Retinal pigment epithelial cell (primary cell): ENCODE measurements at regions not wholly inside any gene's neighbourhood (a gene's known extent, or its start where the extent isn't known, plus 50 kb on each side); places are given as distances from the start of the nearest gene placed in this dataset.

ENCODE experiments used
- DNase-seq: peaks from one replicate; pipeline ENCODE4 v3.0.0-alpha.2; 2010; ENCODE audit warnings: low read depth
- H3K4me3 ChIP-seq: 2 replicates; pipeline ENCODE4 v1.5.1; 2011; ENCODE audit warnings: mild to moderate bottlenecking, low read length, control low read depth, moderate library complexity
- CTCF ChIP-seq: conservative IDR thresholded peaks from 2 replicates; pipeline ENCODE4 v1.5.1; 2011; ENCODE audit warnings: low read depth, low read length, control low read depth, inconsistent platforms

GRCh38 chr14:104350463-104351185 lies 212.2 kb downstream of the KIF26A start:
- no peak for DNase-seq
- no peak for TF ChIP-seq CTCF
- H3K4me3 ChIP-seq, result no peak overlapping the region

- H3K4me3 ChIP-seq, result no peak overlapping the region
- DNase-seq, result no peak
- TF ChIP-seq CTCF, result no peak
Measured at GRCh38 chr14:104351849-104352492, 213.6 kb downstream of the KIF26A start.

- no peak for TF ChIP-seq CTCF
- H3K4me3 ChIP-seq, result no peak overlapping the region
- DNase-seq, result no peak
Measured at GRCh38 chr14:104352493-104353220, 214.3 kb downstream of the KIF26A start.

- TF ChIP-seq CTCF, result no peak
- no peak for DNase-seq
- H3K4me3 ChIP-seq, result no peak overlapping the region
Measured at GRCh38 chr14:104353221-104353920, 215.0 kb downstream of the KIF26A start.

- no peak for DNase-seq
- no peak for TF ChIP-seq CTCF
- no peak overlapping the region for H3K4me3 ChIP-seq
Measured at GRCh38 chr14:104353921-104354701, 215.7 kb downstream of the KIF26A start.
